ENCODE measurements at regions not wholly inside any gene's neighbourhood (a gene's known extent, or its start where the extent isn't known, plus 50 kb on each side); places are given as distances from the start of the nearest gene placed in this dataset.

GRCh38 chr3:24838533-24838932 lies 343.9 kb upstream of the THRB start (continued):
- TF ChIP-seq EHMT2 (IDR thresholded peaks at IDR 0.05; ENCODE audit: low read depth) (no peak), JUNB (IDR thresholded peaks at IDR 0.05) (no peak)

GRCh38 chr3:24843955-24844354 lies 349.3 kb upstream of the THRB start:
- TF ChIP-seq ZFP36 (IDR thresholded peaks at IDR 0.05; ENCODE audit: borderline replicate concordance, partially characterized antibody): no peak
- TF ChIP-seq, protein P1, sequence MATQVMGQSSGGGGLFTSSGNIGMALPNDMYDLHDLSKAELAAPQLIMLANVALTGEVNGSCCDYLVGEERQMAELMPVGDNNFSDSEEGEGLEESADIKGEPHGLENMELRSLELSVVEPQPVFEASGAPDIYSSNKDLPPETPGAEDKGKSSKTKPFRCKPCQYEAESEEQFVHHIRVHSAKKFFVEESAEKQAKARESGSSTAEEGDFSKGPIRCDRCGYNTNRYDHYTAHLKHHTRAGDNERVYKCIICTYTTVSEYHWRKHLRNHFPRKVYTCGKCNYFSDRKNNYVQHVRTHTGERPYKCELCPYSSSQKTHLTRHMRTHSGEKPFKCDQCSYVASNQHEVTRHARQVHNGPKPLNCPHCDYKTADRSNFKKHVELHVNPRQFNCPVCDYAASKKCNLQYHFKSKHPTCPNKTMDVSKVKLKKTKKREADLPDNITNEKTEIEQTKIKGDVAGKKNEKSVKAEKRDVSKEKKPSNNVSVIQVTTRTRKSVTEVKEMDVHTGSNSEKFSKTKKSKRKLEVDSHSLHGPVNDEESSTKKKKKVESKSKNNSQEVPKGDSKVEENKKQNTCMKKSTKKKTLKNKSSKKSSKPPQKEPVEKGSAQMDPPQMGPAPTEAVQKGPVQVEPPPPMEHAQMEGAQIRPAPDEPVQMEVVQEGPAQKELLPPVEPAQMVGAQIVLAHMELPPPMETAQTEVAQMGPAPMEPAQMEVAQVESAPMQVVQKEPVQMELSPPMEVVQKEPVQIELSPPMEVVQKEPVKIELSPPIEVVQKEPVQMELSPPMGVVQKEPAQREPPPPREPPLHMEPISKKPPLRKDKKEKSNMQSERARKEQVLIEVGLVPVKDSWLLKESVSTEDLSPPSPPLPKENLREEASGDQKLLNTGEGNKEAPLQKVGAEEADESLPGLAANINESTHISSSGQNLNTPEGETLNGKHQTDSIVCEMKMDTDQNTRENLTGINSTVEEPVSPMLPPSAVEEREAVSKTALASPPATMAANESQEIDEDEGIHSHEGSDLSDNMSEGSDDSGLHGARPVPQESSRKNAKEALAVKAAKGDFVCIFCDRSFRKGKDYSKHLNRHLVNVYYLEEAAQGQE (IDR thresholded peaks at IDR 0.05): no peak
- no peak for TF ChIP-seq E2F6 (IDR thresholded peaks at IDR 0.05; ENCODE audit: borderline replicate concordance, low read depth)
- DNase-seq (ENCODE audit: low read depth in 1 of 2, low spot score in 1 of 2) (no peak), FAIRE-seq (no peak)

DNA sequence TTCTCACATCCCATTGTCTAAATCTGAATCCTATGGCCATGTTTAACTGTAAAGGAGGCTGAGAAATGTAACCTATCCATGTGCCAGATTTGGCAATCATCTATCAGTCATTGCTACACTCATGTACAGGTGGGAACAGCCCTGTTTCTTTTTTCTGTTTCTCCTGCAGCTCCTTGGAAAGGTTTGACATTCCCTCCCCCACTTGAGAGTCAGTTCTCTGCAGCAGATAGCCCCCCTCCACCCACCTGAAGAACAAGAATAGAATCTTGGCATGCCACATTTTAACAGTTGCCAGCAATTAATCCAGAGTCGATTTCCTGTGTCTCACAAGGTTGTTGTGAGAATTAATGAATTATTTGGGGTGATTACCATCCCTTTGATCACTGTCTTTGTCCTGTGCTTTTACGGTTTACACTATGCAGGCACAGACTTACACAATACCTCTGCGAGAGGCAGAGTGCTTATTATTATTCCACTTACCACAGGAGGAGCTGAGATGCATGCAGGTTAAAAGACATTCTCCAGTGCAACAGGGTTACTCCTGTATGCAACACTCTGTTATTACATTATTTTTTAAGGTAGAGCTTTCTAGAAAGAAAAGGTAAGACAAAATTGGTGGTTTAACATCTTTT lies 351.0 kb upstream of the THRB start:
- DNase-seq (ENCODE audit: low read depth in 1 of 2, low spot score in 1 of 2): no peak
- ATAC-seq: no peak
- TF ChIP-seq MAZ (IDR thresholded peaks at IDR 0.05; ENCODE audit: borderline replicate concordance, low read depth, low read length) (no peak), BHLHE40 (IDR thresholded peaks at IDR 0.05; ENCODE audit: low read depth, low read length) (no peak), NFE2L2 (conservative IDR thresholded peaks at IDR 0.05; ENCODE audit: low read length) (no peak), HMGXB4 (CRISPR knock-in tag; IDR thresholded peaks at IDR 0.05; ENCODE audit: borderline replicate concordance) (no peak), ZNF302 (CRISPR knock-in tag; IDR thresholded peaks at IDR 0.05) (no peak), CEBPB (IDR thresholded peaks at IDR 0.05) (no peak), FOXS1 (CRISPR knock-in tag; IDR thresholded peaks at IDR 0.05) (no peak), EHF (CRISPR knock-in tag; IDR thresholded peaks at IDR 0.05) (no peak), MYC (IDR thresholded peaks at IDR 0.05; ENCODE audit: borderline replicate concordance, low read length) (no peak), E2F6 (IDR thresholded peaks at IDR 0.05; ENCODE audit: borderline replicate concordance, low read depth) (no peak), HDAC2 (IDR thresholded peaks at IDR 0.05) (no peak), ELK1 (IDR thresholded peaks at IDR 0.05; ENCODE audit: low read depth, low read length) (no peak), RARB (CRISPR knock-in tag; IDR thresholded peaks at IDR 0.05) (no peak)
- TF ChIP-seq, protein P2, sequence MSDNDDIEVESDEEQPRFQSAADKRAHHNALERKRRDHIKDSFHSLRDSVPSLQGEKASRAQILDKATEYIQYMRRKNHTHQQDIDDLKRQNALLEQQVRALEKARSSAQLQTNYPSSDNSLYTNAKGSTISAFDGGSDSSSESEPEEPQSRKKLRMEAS (IDR thresholded peaks at IDR 0.05): no peak
- FAIRE-seq: no peak
- no peaks in the 10 kb centered on the region for H3K9me3 ChIP-seq
- POLR2A ChIA-PET: no interaction called here
- CTCF ChIA-PET: no interaction called here
- no peak overlapping the region for H3K27ac ChIP-seq
- H3K4me2 ChIP-seq: no peak overlapping the region
- WGBS (ENCODE audit: missing lambda C conversion rate): 20% methylated on average over 3 of the region's 3 CpGs
- H3K4me1 ChIP-seq: no peaks in the 10 kb centered on the region
- H3K4me3 ChIP-seq: no peak overlapping the region

More at GRCh38 chr3:24843955-24844354, 349.3 kb upstream of the THRB start:
- WGBS (ENCODE audit: missing lambda C conversion rate): 49% methylated on average over 2 of the region's 2 CpGs
- ChIA-PET CTCF (no interaction called here), POLR2A (no interaction called here)
- Histone ChIP-seq H3K4me2 (no peak overlapping the region), H3K27ac (no peak overlapping the region), H3K4me3 (no peak overlapping the region), H3K9me3 (no peaks in the 10 kb centered on the region), H3K4me1 (no peaks in the 10 kb centered on the region)
- no peak for ATAC-seq
